K562 (cell line): ENCODE measurements at regions not wholly inside any gene's neighbourhood (a gene's known extent, or its start where the extent isn't known, plus 50 kb on each side); places are given as distances from the start of the nearest gene placed in this dataset.

ENCODE experiments used
- ATAC-seq: fragments of 200-7000 bp; cut with Tn5 transposase; 3 replicates; pipeline ENCODE4 v1.9.1; 2020; ENCODE audit warnings: moderate library complexity
- BruUV-seq: library from RNA; stranded (reverse); fragments of 400-500 nt; replicated peaks from 2 replicates; lab custom pipeline; 2021; lab: Mats Ljungman, UMichigan
- CTCF ChIA-PET: fragments of 300-600 bp; formaldehyde crosslinking; extraction: SDS; loops from one replicate; lab custom pipeline; 2021; ENCODE audit warnings: low intra/inter-chr PET ratio; lab: Yijun Ruan, JAX
- POLR2A ChIA-PET: fragments of 300-600, 350-650 bp; sonication (Branson Sonifier 250); formaldehyde crosslinking; extraction: SDS; loops from one replicate; lab custom pipeline; 2021; ENCODE audit warnings: antibody characterized with exemption, inconsistent platforms; lab: Yijun Ruan, JAX
- DNase-seq, 4 experiments: peaks; one replicate each; pipeline versions ENCODE4 v3.0.0 to v3.0.0-alpha.2; 2011 to 2018; ENCODE audit warnings: low spot score in 3 of 4, mixed read lengths in 3 of 4; ENCODE audit errors: extremely low read depth in 1 of 4
- FAIRE-seq: peaks from 2 replicates; lab custom pipeline; 2011; peaks lifted over from hg19 to GRCh38; lab: Jason Lieb, UNC
- H2AFZ ChIP-seq: 2 replicates; pipeline ENCODE4 v1.6.0; 2011; ENCODE audit warnings: low read depth, low read length, control low read depth, inconsistent platforms
- H3K27ac ChIP-seq: fragments of 200-600 bp; 3 replicates; pipeline ENCODE4 v1.8.0; 2011; ENCODE audit warnings: low read depth, mild to moderate bottlenecking, control low read depth, inconsistent platforms, low read length, moderate library complexity, mixed read lengths; ENCODE audit errors: extremely low read depth
- H3K27me3 ChIP-seq, 2 experiments: fragments of 300-600 bp in 1 of 2; 2 replicates in 1 of 2; 3 replicates in 1 of 2; pipeline versions ENCODE4 v1.6.0 to v1.8.0; 2011; ENCODE audit warnings: inconsistent platforms in 2 of 2, low read length in 2 of 2, mild to moderate bottlenecking in 1 of 2, mixed read lengths in 1 of 2, moderate library complexity in 1 of 2; ENCODE audit not compliant: control insufficient read depth in 2 of 2, insufficient read depth in 2 of 2
- H3K36me3 ChIP-seq: fragments of 300-600 bp; 3 replicates; pipeline ENCODE4 v1.8.0; 2011; ENCODE audit warnings: mild to moderate bottlenecking, low read length, inconsistent platforms; ENCODE audit not compliant: control insufficient read depth, insufficient read depth
- H3K4me1 ChIP-seq, 2 experiments: fragments of 200-600 bp in 1 of 2; replicated peaks in 1 of 2; 2 replicates in 1 of 2; 3 replicates in 1 of 2; pipeline versions ENCODE4 v1.5.1 to v1.8.0; 2011; ENCODE audit warnings: inconsistent platforms in 2 of 2, low read length in 2 of 2, mild to moderate bottlenecking in 1 of 2, mixed read lengths in 1 of 2, moderate library complexity in 1 of 2; ENCODE audit not compliant: control insufficient read depth in 2 of 2, insufficient read depth in 2 of 2
- H3K4me2 ChIP-seq: 2 replicates; pipeline ENCODE4 v1.6.1; 2011; ENCODE audit warnings: low read length, control low read depth, inconsistent platforms, mixed read lengths; ENCODE audit not compliant: insufficient read depth
- H3K4me3 ChIP-seq: fragments of 200-600 bp; sonication (generic), shearing (Covaris generic); 2 replicates; pipeline ENCODE4 v1.5.1; 2016; ENCODE audit warnings: control low read depth, inconsistent platforms
- H3K79me2 ChIP-seq: fragments of 200-600 bp; 3 replicates; pipeline ENCODE4 v1.8.0; 2011; ENCODE audit warnings: low read length, inconsistent platforms; ENCODE audit not compliant: control insufficient read depth, insufficient read depth
- H3K9ac ChIP-seq, 2 experiments: 2 replicates each; pipeline versions ENCODE4 v1.6.0 to v1.6.1; 2011; ENCODE audit warnings: low read depth in 2 of 2, low read length in 2 of 2, control low read depth in 1 of 2, inconsistent platforms in 1 of 2, mild to moderate bottlenecking in 1 of 2, mixed read lengths in 1 of 2; ENCODE audit not compliant: insufficient read depth in 1 of 2
- H3K9me1 ChIP-seq: one replicate; pipeline ENCODE4 v1.6.0; 2011; ENCODE audit warnings: inconsistent platforms, mild to moderate bottlenecking, low read length, moderate library complexity; ENCODE audit not compliant: control insufficient read depth, insufficient read depth
- H3K9me3 ChIP-seq: replicated peaks from 2 replicates; pipeline ENCODE4 v1.5.1; 2011; ENCODE audit warnings: low read depth, low read length, inconsistent platforms; ENCODE audit not compliant: control insufficient read depth, insufficient read depth
- H4K20me1 ChIP-seq: replicated peaks from 2 replicates; pipeline ENCODE4 v1.6.1; 2011; ENCODE audit warnings: low read length, inconsistent platforms, mixed read lengths; ENCODE audit not compliant: control insufficient read depth, insufficient read depth
- COPS2 ChIP-seq: fragments of 450-650 bp; conservative IDR thresholded peaks from 2 replicates; pipeline ENCODE4 v1.6.1; 2016; ENCODE audit warnings: mild to moderate bottlenecking, moderate library complexity
- CREM ChIP-seq: IDR thresholded peaks from 2 replicates; pipeline ENCODE4 v1.6.1; 2014; ENCODE audit warnings: antibody characterized with exemption, low read depth
- NR4A1 ChIP-seq, 2 experiments: fragments of 250-450 bp in 1 of 2; fragments of 450-650 bp in 1 of 2; sonication (Bioruptor Pico) in 1 of 2; IDR thresholded peaks; 2 replicates each; pipeline versions ENCODE4 v1.4.0 to v1.6.1; 2016 to 2020; ENCODE audit warnings: mild to moderate bottlenecking in 2 of 2, missing compliant biosample characterization in 1 of 2, missing genetic modification characterization in 1 of 2, moderate library complexity in 1 of 2
- POLR3A ChIP-seq: IDR thresholded peaks from 2 replicates; pipeline ENCODE4 v1.6.1; 2011; ENCODE audit warnings: borderline replicate concordance, mild to moderate bottlenecking, moderate library complexity; ENCODE audit not compliant: insufficient read length, insufficient read depth; ENCODE audit errors: extremely low read depth
- RBM22 ChIP-seq: fragments of 200-400 bp; formaldehyde crosslinking; IDR thresholded peaks from 2 replicates; pipeline ENCODE4 v1.6.1; 2018; ENCODE audit warnings: low read length, low read depth; ENCODE audit not compliant: poor library complexity, severe bottlenecking
- RNF2 ChIP-seq: sonication (generic); IDR thresholded peaks from 2 replicates; pipeline ENCODE4 v1.6.1; 2016
- SRSF3 ChIP-seq: fragments of 200-400 bp; formaldehyde crosslinking; IDR thresholded peaks from 2 replicates; pipeline ENCODE4 v1.6.1; 2016; ENCODE audit warnings: mild to moderate bottlenecking, low read length, moderate library complexity; ENCODE audit not compliant: insufficient read depth
- WGBS: fragments of 100-300 bp; shearing (Covaris generic); methylation state at CpG from one replicate; pipeline ENCODE4 v1.1.6; 2016; ENCODE audit warnings: low coverage, mixed read lengths; ENCODE audit not compliant: insufficient coverage; ENCODE audit errors: missing lambda C conversion rate; 5-methylcytosine and 5-hydroxymethylcytosine counted together
- in situ Hi-C: fragments of 300-500 bp; cut with MboI; formaldehyde crosslinking; loops from 4 replicates; pipeline ENCODE4 v1.15.0; 2018; ENCODE audit warnings: inconsistent platforms, mixed read lengths
- intact Hi-C: fragments of 100-400 bp; cut with micrococcal nuclease; formaldehyde crosslinking; loops from 2 replicates; pipeline ENCODE4 v1.14.2; 2022
- TF ChIP-seq, protein P1 (sequence below): fragments of 250-450 bp; sonication (Bioruptor Pico); IDR thresholded peaks from 2 replicates; pipeline ENCODE4 v1.6.1; 2021; ENCODE audit warnings: mild to moderate bottlenecking
- TF ChIP-seq, protein P2 (sequence below), 2 experiments: IDR thresholded peaks; 2 replicates each; pipeline ENCODE4 v1.6.1; 2012; ENCODE audit warnings: improper control_type of control experiment in 2 of 2, low read depth in 2 of 2, low read length in 2 of 2, borderline replicate concordance in 1 of 2
- TF ChIP-seq, protein P3 (sequence below), 2 experiments: fragments of 450-650 bp; formaldehyde crosslinking in 1 of 2; IDR thresholded peaks; 2 replicates each; pipeline versions ENCODE4 v1.4.0 to v1.6.1; 2014 to 2020; ENCODE audit warnings: mild to moderate bottlenecking in 2 of 2, borderline replicate concordance in 1 of 2, low read depth in 1 of 2

DNA sequence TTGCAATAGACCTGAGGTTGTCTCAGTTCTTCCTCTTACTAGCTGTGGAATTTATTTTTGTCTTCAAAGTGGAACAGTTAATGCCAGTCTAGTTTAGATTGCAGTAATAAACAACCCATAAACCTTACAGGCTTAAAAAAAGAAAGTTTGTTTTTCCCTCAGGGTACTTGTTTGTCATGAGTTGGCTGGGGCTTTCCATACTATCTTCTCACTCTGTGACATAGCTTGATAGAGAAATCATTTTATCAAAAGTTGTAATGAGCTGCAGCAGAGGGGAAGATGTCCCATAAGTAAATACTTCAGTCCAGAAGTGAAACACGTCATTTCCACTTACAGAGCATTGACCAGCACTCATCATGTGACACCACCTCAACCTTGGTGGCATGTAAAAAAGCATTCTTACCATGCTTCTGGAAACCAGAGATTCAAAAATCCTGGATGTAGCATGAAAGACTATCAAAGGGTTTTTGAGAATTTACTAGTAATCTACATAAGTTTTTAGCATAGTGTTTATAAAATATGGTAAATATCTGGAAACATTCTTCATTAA, 62.8 kb upstream of the COL11A1 start:
- no peaks in the 10 kb centered on the region for H4K20me1 ChIP-seq
- H3K27ac ChIP-seq, result no peak overlapping the region
- in situ Hi-C loops (no loop called here), intact Hi-C loops (no loop called here)
- WGBS, result 0% methylated on average over 1 of the region's 1 CpG
- H3K4me3 ChIP-seq, result no peak overlapping the region
- no peak overlapping the region for H2AFZ ChIP-seq
- no peaks in the 10 kb centered on the region; the same call in 1 of the 2 replicates for H3K9me3 ChIP-seq
- H3K36me3 ChIP-seq, result no peaks in the 10 kb centered on the region
- no peaks in the 10 kb centered on the region for H3K27me3 ChIP-seq
- POLR2A ChIA-PET, result no interaction called here
- BruUV-seq, result no TSS peak
- H3K4me1 ChIP-seq, result no peaks in the 10 kb centered on the region
- H3K4me2 ChIP-seq, result no peak overlapping the region
- CTCF ChIA-PET, result no interaction called here
- H3K9me1 ChIP-seq, result no peaks in the 10 kb centered on the region
- DNase-seq (no peak), ATAC-seq (no peak), FAIRE-seq (no peak)
- H3K79me2 ChIP-seq, result no peaks in the 10 kb centered on the region
- H3K9ac ChIP-seq, result no peak overlapping the region
- TF ChIP-seq NR4A1 (CRISPR knock-in tag; IDR thresholded peaks at IDR 0.05) (no peak), NR4A1 (tag; IDR thresholded peaks at IDR 0.05) (no peak), POLR3A (no peak), CREM (no peak), RNF2 (no peak), COPS2 (no peak), RBM22 (no peak), SRSF3 (no peak)
- TF ChIP-seq, protein P1, sequence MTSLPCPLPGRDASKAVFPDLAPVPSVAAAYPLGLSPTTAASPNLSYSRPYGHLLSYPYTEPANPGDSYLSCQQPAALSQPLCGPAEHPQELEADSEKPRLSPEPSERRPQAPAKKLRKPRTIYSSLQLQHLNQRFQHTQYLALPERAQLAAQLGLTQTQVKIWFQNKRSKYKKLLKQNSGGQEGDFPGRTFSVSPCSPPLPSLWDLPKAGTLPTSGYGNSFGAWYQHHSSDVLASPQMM (CRISPR knock-in tag), result no peak
- TF ChIP-seq, protein P2, sequence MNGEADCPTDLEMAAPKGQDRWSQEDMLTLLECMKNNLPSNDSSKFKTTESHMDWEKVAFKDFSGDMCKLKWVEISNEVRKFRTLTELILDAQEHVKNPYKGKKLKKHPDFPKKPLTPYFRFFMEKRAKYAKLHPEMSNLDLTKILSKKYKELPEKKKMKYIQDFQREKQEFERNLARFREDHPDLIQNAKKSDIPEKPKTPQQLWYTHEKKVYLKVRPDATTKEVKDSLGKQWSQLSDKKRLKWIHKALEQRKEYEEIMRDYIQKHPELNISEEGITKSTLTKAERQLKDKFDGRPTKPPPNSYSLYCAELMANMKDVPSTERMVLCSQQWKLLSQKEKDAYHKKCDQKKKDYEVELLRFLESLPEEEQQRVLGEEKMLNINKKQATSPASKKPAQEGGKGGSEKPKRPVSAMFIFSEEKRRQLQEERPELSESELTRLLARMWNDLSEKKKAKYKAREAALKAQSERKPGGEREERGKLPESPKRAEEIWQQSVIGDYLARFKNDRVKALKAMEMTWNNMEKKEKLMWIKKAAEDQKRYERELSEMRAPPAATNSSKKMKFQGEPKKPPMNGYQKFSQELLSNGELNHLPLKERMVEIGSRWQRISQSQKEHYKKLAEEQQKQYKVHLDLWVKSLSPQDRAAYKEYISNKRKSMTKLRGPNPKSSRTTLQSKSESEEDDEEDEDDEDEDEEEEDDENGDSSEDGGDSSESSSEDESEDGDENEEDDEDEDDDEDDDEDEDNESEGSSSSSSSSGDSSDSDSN (IDR thresholded peaks at IDR 0.05; ENCODE audit: borderline replicate concordance in 1 of 2, low read depth in 2 of 2, low read length in 2 of 2), result no peak
- TF ChIP-seq, protein P3, sequence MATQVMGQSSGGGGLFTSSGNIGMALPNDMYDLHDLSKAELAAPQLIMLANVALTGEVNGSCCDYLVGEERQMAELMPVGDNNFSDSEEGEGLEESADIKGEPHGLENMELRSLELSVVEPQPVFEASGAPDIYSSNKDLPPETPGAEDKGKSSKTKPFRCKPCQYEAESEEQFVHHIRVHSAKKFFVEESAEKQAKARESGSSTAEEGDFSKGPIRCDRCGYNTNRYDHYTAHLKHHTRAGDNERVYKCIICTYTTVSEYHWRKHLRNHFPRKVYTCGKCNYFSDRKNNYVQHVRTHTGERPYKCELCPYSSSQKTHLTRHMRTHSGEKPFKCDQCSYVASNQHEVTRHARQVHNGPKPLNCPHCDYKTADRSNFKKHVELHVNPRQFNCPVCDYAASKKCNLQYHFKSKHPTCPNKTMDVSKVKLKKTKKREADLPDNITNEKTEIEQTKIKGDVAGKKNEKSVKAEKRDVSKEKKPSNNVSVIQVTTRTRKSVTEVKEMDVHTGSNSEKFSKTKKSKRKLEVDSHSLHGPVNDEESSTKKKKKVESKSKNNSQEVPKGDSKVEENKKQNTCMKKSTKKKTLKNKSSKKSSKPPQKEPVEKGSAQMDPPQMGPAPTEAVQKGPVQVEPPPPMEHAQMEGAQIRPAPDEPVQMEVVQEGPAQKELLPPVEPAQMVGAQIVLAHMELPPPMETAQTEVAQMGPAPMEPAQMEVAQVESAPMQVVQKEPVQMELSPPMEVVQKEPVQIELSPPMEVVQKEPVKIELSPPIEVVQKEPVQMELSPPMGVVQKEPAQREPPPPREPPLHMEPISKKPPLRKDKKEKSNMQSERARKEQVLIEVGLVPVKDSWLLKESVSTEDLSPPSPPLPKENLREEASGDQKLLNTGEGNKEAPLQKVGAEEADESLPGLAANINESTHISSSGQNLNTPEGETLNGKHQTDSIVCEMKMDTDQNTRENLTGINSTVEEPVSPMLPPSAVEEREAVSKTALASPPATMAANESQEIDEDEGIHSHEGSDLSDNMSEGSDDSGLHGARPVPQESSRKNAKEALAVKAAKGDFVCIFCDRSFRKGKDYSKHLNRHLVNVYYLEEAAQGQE (IDR thresholded peaks at IDR 0.05; ENCODE audit: borderline replicate concordance), result no peak
- TF ChIP-seq, protein P3 (CRISPR knock-in tag; IDR thresholded peaks at IDR 0.05; ENCODE audit: low read depth), result no peak
